Mucosa of descending colon (tissue), 3 donors: ENCODE measurements at regions not wholly inside any gene's neighbourhood (a gene's known extent, or its start where the extent isn't known, plus 50 kb on each side); places are given as distances from the start of the nearest gene placed in this dataset.
"Not testable (repeated sequence)": the region's sequence is repeated elsewhere in the genome, so short reads cannot be mapped to it uniquely, and the experiment has no call there.

Experiments used
- ATAC-seq: fragments of 200-7000 bp; cut with Tn5 transposase; one replicate; pipeline ENCODE4 v1.9.1; 2020; ENCODE audit warnings: mild to moderate bottlenecking, moderate library complexity
- DNase-seq, 3 donors: peaks; one replicate each; pipeline ENCODE4 v3.0.0-alpha.2; 2020
- H3K36me3 ChIP-seq: fragments of 200-600 bp; one replicate; pipeline ENCODE4 v1.8.0; 2021; ENCODE audit warnings: low read depth, mild to moderate bottlenecking
- H3K4me1 ChIP-seq: fragments of 200-600 bp; one replicate; pipeline ENCODE4 v1.8.0; 2021; ENCODE audit warnings: low read depth, mild to moderate bottlenecking
- H3K4me3 ChIP-seq: fragments of 200-600 bp; one replicate; pipeline ENCODE4 v1.8.0; 2021; ENCODE audit warnings: mild to moderate bottlenecking
- H3K9me3 ChIP-seq: fragments of 200-600 bp; one replicate; pipeline ENCODE4 v1.8.0; 2021; ENCODE audit warnings: mild to moderate bottlenecking
- CTCF ChIP-seq: fragments of 200-600 bp; IDR thresholded peaks from one replicate; pipeline ENCODE4 v1.8.0; 2022; ENCODE audit warnings: antibody characterized with exemption, mild to moderate bottlenecking
- intact Hi-C, 2 donors: fragments of 100-400 bp; cut with DNase I in 1 of 2; cut with micrococcal nuclease in 1 of 2; formaldehyde crosslinking; loops; one replicate each; pipeline versions ENCODE4 v1.11.0 to v1.11.1; 2022; cut with DNase I, micrococcal nuclease
- donor health status: DM: no; HTN: no; CAD: no; lungs with moderate emphysema.
- donor health status: DM: no; HTN: no; CAD: no.
- donor health status: DM: no; HTN: yes; CAD: no.

- no peak overlapping the region for H3K4me3 ChIP-seq
- ATAC-seq = peak; percentile 74
- no peaks in the 10 kb centered on the region for H3K4me1 ChIP-seq
- TF ChIP-seq CTCF = peak; percentile 62
- H3K9me3 ChIP-seq = no peaks in the 10 kb centered on the region
- intact Hi-C loops = loop anchor here in 1 of 2 donors (10.0 kb wide), 1 partner anchor 61 kb away; no protein-coding TSS in a partner anchor
- DNase-seq = peak in 1 of 3 donors; percentile 78
- H3K36me3 ChIP-seq = no peaks in the 10 kb centered on the region
Observed at GRCh38 chr7:35975851-35976454, 175.1 kb downstream of the SEPTIN7 start.

- intact Hi-C loops = loop anchor here in 1 of 2 donors (10.0 kb wide), 1 partner anchor 64 kb away; no protein-coding TSS in a partner anchor
- H3K4me1 ChIP-seq = not testable (repeated sequence)
Observed at GRCh38 chr7:35978816-35979640, 174.0 kb upstream of the EEPD1 start.

GRCh38 chr7:35982600-35982999 lies 170.5 kb upstream of the EEPD1 start:
- no peak overlapping the region for H3K4me3 ChIP-seq
- TF ChIP-seq CTCF = no peak
- H3K36me3 ChIP-seq = no peaks in the 10 kb centered on the region
- intact Hi-C loops = loop anchor here in 1 of 2 donors (10.0 kb wide), 1 partner anchor 332 kb away; no protein-coding TSS in a partner anchor
- DNase-seq = no peak
- ATAC-seq = no peak
- H3K4me1 ChIP-seq = no peaks in the 10 kb centered on the region
- H3K9me3 ChIP-seq = no peaks in the 10 kb centered on the region

More at GRCh38 chr7:35978816-35979640, 174.0 kb upstream of the EEPD1 start:
- DNase-seq, H3K9me3 ChIP-seq, H3K4me3 ChIP-seq, ATAC-seq, H3K36me3 ChIP-seq: not testable (repeated sequence)

GRCh38 chr7:35983626-35984025 lies 169.4 kb upstream of the EEPD1 start:
- TF ChIP-seq CTCF = no peak
- intact Hi-C loops = loop anchor here in 1 of 2 donors (10.0 kb wide), 1 partner anchor 331 kb away; no protein-coding TSS in a partner anchor
- Histone ChIP-seq H3K4me3 (no peak overlapping the region), H3K4me1 (no peaks in the 10 kb centered on the region), H3K36me3 (no peaks in the 10 kb centered on the region), H3K9me3 (no peaks in the 10 kb centered on the region)
- ATAC-seq (no peak), DNase-seq (no peak)

- no peaks in the 10 kb centered on the region for H3K4me1 ChIP-seq
- peak; percentile 96 for ATAC-seq
- peak; percentile 73 for TF ChIP-seq CTCF
- no peaks in the 10 kb centered on the region for H3K9me3 ChIP-seq
- peak; percentile 76 to 86 (median 80) for DNase-seq
- H3K36me3 ChIP-seq = no peaks in the 10 kb centered on the region
- intact Hi-C loops = loop anchor here (5.0 to 10.0 kb wide), 2 partner anchors 307 to 330 kb away; no protein-coding TSS in a partner anchor
- H3K4me3 ChIP-seq = no peak overlapping the region
Observed at GRCh38 chr7:35985126-35985754, 167.8 kb upstream of the EEPD1 start.
